ENCODE measurements at regions not wholly inside any gene's neighbourhood (a gene's known extent, or its start where the extent isn't known, plus 50 kb on each side); places are given as distances from the start of the nearest gene placed in this dataset.

DNA sequence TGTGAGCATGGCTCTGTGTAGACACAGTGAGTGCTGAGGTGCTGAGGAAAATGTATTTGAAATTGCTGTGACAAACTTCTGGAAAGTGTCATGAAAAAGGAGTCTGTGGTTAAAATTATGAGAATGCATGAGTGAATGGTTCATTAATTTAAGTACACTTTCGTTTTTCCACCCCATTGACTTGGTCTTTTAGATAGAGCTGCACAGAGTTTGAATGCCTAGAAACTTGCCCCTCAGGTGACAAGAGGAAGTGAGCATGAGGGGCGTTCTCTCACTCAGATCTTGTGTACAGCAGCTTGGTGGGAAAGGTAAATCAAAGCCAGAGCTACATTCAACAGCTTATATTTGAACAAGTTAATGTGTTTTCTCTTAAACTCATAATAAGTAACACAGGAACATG, 296.8 kb downstream of the WDR72 start:
- Histone ChIP-seq H3K36me3 (ENCODE audit: control insufficient read depth, insufficient read depth, low read length) (no peaks in the 10 kb centered on the region), H3K27me3 (replicated peaks; ENCODE audit: control insufficient read depth, insufficient read depth, low read length) (no peaks in the 10 kb centered on the region; the same call in 1 of the 2 replicates), H3K4me3 (replicated peaks; ENCODE audit: low read depth, low read length) (no peak overlapping the region)
- TF ChIP-seq, protein P1, sequence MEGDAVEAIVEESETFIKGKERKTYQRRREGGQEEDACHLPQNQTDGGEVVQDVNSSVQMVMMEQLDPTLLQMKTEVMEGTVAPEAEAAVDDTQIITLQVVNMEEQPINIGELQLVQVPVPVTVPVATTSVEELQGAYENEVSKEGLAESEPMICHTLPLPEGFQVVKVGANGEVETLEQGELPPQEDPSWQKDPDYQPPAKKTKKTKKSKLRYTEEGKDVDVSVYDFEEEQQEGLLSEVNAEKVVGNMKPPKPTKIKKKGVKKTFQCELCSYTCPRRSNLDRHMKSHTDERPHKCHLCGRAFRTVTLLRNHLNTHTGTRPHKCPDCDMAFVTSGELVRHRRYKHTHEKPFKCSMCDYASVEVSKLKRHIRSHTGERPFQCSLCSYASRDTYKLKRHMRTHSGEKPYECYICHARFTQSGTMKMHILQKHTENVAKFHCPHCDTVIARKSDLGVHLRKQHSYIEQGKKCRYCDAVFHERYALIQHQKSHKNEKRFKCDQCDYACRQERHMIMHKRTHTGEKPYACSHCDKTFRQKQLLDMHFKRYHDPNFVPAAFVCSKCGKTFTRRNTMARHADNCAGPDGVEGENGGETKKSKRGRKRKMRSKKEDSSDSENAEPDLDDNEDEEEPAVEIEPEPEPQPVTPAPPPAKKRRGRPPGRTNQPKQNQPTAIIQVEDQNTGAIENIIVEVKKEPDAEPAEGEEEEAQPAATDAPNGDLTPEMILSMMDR (IDR thresholded peaks at IDR 0.05; ENCODE audit: insufficient read depth, low read length, poor library complexity, severe bottlenecking): no peak
- DNase-seq (ENCODE audit: extremely low read depth, insufficient read length): no peak

DNA sequence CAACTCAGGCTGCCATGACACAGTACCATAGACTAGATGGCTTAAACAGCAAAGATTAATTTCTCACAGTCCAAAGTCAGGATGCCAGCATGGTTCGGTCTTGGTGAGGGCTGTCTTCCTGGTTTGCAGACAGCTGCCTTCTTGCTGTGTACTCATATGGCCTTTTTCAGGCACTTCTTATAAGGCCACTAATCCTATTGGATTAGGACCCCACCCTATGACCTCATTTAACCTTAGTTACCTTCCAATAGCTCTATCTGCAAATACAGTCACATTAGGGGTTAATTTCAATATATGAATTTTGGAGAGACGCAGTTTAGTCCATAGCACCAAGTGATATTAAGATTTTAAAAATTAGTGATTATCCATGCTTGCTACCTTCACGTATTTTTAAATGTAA, 297.8 kb downstream of the WDR72 start:
- DNase-seq (ENCODE audit: extremely low read depth, insufficient read length): no peak
- Histone ChIP-seq H3K4me3 (replicated peaks; ENCODE audit: low read depth, low read length) (no peak overlapping the region), H3K36me3 (ENCODE audit: control insufficient read depth, insufficient read depth, low read length) (no peaks in the 10 kb centered on the region), H3K27me3 (replicated peaks; ENCODE audit: control insufficient read depth, insufficient read depth, low read length) (no peaks in the 10 kb centered on the region)
- TF ChIP-seq, protein P1 (IDR thresholded peaks at IDR 0.05; ENCODE audit: insufficient read depth, low read length, poor library complexity, severe bottlenecking): no peak

DNA sequence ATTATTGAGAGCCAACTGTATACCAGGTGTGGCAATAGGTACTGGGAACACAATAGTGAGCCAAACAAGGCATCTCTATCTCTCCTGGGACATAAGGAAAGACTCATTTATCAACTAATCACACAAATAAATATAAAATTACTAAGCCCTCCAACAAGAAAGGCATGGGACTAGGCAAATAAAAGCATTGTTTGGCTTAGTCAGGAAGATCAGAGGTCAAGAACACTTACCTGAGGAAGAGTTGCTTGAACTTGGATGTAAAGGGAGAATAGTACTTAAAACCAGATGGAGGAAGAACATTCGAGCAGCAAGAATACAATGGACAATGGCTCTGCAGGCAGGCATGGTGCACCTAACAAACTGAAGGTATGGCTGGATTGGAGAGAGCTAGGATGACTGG, 300.7 kb downstream of the WDR72 start:
- no peak for DNase-seq (ENCODE audit: extremely low read depth, insufficient read length)
- H3K4me3 ChIP-seq (replicated peaks; ENCODE audit: low read depth, low read length): no peak overlapping the region
- H3K27me3 ChIP-seq (replicated peaks; ENCODE audit: control insufficient read depth, insufficient read depth, low read length): no peaks in the 10 kb centered on the region
- TF ChIP-seq, protein P1 (IDR thresholded peaks at IDR 0.05; ENCODE audit: insufficient read depth, low read length, poor library complexity, severe bottlenecking): no peak
- no peaks in the 10 kb centered on the region for H3K36me3 ChIP-seq (ENCODE audit: control insufficient read depth, insufficient read depth, low read length)

DNA sequence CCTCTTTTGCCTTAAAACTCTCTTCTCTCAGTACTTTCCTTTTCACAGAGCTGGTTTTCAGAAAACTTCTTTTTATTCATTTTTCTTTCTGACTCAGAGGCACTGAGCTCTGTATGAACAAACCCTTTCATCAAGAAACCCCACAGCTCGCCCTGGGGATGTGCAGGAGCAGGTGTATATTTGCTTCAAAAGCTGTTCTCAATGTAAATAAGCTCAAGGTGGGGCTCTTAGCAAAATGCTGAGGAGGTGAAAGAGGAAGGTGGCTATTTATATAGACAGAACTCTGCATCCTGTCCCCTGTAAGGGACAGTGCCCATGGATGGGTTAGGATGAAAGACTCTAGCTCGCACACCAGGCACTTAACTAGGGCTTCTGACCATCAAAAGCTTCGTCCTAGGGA, 302.0 kb downstream of the WDR72 start:
- H3K27me3 ChIP-seq (replicated peaks; ENCODE audit: control insufficient read depth, insufficient read depth, low read length): no peaks in the 10 kb centered on the region
- H3K4me3 ChIP-seq (replicated peaks; ENCODE audit: low read depth, low read length): no peak overlapping the region
- no peak for DNase-seq (ENCODE audit: extremely low read depth, insufficient read length)

DNA sequence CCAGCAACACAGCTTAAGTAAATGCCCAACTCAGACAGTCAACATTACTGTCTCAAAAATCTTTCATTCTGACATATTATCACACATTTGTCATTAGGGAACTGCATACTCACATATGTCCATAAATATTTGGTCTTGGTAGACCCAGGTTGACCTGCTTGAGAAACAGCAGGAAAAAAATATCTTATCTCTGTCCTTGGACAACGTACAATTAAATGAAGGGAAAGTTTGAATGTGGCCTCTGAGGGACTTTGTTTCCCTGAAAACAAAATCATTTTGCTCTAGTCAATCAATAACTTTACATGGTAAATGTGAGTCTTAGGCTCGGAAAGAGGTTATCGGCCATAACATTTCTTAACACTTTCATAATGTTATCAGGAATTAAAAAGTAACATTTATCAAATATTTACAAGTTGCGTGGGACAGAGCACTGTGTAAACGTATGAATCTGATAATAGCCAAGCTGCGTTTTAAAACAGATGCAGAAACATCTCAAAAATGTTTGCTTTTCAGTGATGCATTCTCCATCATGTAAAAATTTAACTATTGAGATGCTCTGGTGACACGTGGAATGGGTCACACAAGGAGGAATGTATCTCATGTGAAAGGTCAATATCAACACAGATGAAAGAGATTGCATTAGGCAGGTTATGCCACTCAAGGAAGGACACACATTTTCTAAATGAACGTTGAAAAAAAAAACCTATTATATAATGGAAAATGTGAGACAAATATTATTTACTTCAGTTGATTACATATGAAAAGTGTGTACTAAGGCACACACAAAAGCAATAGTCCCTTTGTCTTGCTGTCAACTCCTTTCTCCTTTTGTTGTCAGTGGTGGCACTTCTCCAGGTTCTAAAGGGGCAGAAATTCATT, 304.4 kb downstream of the WDR72 start:
- no peaks in the 10 kb centered on the region for H3K27me3 ChIP-seq (replicated peaks; ENCODE audit: control insufficient read depth, insufficient read depth, low read length)
- no peaks in the 10 kb centered on the region for H3K36me3 ChIP-seq (ENCODE audit: control insufficient read depth, insufficient read depth, low read length)
- no peak overlapping the region for H3K4me3 ChIP-seq (replicated peaks; ENCODE audit: low read depth, low read length)
- TF ChIP-seq, protein P1 (IDR thresholded peaks at IDR 0.05; ENCODE audit: insufficient read depth, low read length, poor library complexity, severe bottlenecking): no peak
- DNase-seq (ENCODE audit: extremely low read depth, insufficient read length): no peak

More for the DNA sequence above, 302.0 kb downstream of the WDR72 start:
- H3K36me3 ChIP-seq (ENCODE audit: control insufficient read depth, insufficient read depth, low read length): no peaks in the 10 kb centered on the region
- TF ChIP-seq, protein P1 (IDR thresholded peaks at IDR 0.05; ENCODE audit: insufficient read depth, low read length, poor library complexity, severe bottlenecking): no peak
